ENCODE measurements at regions not wholly inside any gene's neighbourhood (a gene's known extent, or its start where the extent isn't known, plus 50 kb on each side); places are given as distances from the start of the nearest gene placed in this dataset.

DNA sequence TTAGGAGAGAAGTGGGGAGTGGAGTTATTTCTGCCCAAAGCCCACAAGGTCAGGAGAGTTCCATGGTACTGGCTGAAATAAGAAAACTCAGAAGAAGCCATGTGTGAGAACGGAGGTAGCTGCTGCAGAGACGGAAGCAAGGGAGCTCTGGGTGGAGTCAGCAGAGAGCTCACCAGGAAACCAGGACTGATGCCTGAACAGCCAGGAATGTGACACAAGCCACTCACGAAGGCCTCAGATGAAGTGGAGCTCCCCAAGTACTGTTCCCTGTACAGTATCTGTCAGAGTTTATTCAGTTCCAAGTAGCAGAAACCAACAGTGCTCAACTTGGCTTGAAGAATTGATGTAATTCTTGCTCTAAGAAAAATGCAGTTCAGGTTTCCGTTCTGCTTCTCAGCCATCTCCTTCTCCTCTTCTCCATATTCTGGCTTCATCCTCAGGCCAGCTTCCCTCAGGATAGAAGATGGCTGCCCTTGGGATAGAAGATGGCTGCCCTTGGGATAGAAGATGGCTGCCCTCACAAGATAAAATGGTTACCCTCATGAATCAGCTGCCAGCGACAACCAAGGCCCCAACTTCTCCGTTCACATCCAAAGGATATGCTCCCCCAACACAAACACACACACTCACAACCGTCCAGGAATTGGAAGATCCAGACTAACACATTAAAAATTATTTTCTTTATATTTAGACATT lies 117.4 kb upstream of the SH3BP4 start:
- no peak for DNase-seq

DNA sequence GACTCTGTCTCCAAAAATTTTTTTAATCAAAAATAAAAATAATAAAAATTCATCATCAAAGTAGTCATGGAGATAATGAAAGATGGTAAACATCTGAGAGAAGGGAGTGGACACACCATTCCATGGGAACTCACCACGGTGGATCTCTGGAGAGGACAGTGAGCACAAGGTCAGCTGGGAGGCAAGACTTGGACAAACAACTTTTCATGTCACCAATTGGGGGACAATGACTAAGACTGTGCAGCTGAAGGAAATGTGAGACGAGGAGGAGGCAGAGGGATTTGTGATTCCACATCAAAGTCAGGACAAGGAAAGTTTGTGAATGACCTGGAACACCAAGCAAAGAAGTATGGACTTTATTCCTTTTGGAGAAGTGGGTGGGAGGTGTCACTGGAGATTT lies 121.0 kb upstream of the SH3BP4 start:
- no peak for DNase-seq

DNA sequence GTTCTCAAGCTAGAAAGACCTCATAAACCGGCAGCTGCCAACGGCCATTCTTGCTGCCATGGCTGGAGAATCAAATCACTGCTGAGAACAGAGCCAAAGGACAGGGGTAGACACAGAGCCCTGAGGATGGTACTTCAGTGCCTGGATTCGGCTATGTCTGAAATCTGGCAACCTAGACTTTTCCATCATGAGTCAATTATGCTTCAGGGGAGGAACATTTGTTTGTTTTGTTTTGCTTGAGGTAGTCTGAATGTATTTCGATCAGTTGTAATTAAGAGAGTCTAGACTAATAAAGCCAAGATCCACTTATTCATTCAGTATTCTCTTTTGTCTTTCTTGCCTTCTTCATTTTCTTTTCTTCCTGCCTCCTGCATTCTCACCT lies 122.8 kb upstream of the SH3BP4 start:
- no peak for DNase-seq

DNA sequence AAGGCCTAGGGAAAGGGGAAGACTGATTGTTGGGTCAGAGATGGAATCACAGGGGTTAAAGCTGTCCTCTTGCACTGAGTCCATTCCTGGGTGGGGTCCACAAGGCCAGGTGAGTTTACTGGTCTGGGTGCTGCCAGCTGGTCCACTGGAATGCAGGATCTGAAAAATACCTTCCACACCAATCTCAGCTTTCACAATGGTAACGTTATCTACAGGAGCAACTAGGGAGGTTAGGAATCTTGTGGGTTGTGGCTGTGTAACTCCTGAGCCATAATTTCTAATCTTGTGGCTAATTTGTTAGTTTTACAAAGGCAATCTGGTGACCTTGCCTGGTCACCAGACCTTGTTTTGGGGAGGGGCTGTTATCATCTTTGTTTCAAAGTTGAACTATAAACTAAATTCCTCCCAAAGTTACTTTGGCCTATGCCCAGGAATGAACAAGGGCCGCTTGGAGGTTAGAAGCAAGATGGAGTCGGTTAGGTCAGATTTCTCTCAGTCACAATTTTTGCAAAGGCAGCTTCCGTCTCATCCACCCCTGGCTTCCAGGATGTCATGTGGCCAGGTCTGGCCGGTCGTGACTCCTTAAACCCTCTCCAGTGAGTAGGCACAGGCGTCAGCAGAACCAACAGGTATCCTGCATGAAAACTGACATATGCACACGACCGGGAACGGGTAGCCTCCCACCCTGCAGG lies 123.3 kb upstream of the SH3BP4 start:
- DNase-seq = no peak

DNA sequence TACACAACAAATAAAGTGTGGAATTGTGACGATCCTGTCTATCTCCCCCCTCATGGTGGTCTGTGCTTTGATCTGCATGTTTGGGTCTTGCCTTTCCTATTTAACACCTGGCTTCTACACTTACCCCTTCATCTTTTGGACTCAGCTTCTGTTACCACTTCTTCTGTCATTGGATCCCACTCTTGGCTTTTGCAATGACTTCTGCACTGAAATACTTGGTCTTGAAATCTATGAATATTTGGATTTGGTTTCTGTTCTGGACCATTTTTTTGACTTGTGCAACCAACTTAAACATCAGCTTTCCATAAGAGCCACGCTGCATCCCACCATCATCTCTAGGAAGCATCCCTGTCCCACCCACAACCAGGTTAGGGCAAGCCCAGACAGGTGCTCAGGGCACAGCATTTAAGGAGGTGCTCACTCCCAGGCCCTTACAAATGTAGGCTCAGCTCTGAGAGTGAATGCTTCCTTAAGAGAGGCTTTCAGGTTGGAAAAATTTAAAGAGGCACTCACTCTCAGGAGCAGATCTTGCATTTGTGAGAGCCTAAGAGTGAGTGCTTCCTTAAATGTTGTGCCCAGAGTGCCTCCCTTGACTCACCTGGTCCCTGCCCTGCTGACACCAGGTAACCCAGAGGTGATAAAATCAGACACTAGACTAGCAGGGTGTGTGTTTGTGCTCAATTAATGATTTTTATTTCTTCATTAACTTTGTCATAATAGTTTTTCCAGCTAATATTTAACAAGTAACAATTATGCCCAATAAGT lies 124.5 kb upstream of the SH3BP4 start:
- DNase-seq = no peak

DNA sequence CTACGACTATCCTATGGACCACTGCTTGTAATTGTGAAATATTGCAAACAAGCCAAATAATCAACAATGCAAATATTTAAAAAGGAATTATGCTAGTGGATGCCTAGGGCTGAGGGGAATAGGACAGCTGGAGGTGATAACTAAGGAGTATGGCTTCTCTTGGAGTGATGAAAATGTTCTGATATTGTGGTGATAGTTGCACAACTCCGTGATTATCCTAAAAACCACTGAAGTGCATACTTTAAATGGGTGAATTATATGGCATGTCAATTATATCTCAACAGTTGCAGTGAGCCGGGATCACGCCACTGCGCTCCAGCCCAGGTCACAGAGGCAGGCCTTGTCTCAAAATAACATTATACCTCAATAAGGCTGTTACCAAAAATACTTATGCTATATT lies 125.1 kb upstream of the SH3BP4 start:
- no peak for DNase-seq

DNA sequence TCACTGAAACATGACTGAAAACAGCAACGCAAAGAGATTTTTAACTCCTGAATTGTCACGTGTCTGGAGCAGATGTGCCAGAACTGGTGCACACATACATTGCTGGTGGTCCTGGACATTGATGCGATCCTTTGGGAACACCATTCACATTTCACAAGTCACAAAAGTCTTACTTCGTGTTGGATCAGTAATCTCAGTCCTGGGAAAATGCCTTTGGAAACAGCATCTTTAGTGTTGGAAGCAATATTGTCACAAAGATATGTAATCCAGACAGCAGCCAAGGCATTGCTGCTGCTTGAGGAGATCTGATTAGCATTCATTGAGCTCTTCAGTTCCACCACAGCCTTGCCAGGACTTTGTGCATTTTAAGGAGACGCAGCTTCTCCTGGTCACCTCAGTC lies 126.2 kb upstream of the SH3BP4 start:
- DNase-seq = no peak

DNA sequence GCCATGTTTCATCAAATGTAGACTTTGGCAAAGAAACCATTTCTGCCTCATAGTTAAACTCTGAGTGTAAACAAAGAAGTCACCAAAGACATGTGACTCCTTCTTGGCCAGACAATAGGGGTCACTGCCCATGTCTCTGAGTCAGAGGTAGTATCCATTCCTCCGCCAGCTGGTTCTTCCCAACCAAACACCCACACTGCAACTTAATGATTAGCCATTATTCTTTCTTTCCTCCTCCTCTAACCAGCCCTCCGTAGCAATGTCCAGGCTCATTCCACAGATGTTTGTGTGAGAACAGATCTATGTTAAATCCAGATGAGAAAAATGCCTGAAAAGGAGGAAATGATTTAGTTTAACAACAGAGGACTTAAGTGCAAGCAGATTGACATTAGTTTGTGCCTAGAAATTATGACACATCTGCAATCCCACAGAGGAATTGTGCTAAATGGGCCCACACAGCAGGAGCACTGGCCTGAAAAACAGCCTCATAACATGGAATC lies 127.9 kb upstream of the SH3BP4 start:
- DNase-seq = no peak

DNA sequence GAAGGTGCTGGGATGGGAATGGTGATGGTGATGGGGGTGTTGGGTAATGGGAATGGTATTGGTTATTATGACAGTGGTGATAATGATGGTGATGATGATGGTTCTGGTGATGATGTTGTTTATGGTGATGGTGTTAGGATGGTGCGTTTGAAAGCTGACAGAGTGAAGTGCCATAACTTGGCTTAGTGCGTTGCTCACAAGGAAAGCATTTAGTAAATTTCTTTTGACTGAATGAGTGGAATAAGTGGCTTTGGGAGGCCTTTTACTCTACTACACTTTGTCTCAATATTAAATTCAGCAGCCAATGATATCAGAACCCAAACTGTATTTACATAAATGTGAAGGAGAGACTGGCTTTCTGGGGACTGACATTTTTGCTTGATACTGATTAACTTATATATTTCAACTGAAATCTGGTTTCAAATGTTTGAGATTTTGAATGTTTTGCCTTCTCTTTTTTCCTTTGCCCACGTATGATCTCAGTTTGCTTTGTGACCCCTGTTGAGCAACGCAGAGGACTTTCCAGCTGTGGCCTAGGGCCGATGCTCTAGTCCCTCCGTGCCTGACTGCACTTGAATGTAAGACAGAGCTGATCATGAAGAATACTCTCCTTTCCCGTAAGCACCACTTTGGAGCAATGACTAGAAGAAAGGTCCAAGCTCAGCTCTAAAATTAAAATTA lies 128.5 kb upstream of the SH3BP4 start:
- DNase-seq = no peak

DNA sequence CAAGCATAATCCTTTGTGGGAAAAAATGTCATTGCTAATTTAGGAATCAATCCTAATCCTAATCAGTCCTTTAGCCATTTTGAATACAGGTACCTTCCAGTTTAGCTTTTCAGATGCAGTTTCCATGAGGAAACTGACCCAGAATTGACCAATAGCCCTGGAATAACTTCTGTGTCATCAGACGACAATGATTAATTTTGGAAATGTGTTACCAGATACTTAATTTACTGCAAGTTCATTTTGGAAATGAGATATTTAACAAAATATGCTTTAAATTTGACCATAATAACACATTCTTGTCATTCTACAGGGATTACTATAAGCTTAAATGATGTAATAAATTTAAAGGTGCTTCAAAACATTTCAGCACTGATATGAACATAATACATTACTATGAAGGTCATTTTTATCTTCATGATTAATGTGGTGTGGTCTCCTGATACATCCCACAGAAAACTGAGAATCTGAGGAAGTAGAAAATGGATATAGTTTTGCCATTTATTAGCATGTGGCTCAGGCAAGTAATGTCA lies 129.8 kb upstream of the SH3BP4 start:
- DNase-seq = no peak

DNA sequence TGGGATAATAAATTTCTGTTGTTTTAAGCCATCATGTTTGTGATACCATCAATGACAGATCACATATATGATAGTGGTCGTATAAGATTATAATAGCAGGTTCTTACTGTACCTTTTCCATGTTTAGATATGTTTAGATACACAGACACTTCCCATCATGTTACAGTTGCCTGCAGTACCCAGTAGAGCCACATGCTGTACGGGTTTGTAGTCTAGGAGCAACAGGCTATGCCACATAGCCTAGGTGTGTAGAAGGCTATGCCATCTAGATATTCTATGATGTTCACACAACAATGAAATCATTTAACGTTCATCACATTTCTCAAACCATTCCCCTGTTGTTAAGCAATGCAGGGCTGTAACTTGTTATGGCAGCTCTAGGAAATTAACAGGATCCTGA lies 132.9 kb upstream of the SH3BP4 start:
- no peak for DNase-seq

DNA sequence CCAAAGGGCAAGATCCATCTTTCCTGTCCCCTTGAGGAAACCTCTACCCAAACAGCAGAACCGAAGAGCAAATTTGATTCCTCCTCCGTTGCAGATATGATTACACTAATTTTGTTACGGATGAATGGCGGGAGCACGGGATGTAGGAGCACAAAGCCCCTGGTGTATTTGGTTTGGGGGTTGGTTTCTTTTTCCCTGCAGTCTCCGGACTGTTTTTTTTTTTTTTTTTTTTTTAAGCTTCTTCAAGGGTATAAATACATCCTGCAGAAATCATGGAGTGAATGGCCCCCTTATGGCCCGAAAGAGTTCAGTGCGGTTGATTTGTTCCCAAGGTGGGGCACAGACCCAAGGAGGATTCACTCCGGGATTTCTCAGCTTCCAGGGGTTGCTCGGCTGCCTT lies 135.3 kb upstream of the SH3BP4 start:
- no peak for DNase-seq

DNA sequence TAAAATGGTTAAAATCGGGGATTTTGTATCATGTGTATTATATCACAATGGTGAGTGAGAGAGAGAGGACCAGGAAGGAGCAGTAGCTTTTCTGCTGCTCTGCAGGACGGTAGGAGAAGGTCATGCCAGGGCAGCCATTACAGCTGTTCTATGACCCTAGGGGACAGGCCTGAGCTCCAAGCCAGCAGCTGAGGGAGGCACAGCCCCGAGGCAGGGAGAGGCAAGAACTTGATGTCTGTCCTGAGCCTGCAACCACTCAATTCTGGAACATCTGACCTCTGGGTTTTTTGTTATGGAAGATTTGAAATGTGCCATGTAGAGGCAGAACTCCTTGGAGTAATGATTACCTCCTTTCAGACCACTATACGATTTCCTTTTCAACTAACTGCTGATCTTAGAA lies 135.8 kb upstream of the SH3BP4 start:
- DNase-seq = no peak

DNA sequence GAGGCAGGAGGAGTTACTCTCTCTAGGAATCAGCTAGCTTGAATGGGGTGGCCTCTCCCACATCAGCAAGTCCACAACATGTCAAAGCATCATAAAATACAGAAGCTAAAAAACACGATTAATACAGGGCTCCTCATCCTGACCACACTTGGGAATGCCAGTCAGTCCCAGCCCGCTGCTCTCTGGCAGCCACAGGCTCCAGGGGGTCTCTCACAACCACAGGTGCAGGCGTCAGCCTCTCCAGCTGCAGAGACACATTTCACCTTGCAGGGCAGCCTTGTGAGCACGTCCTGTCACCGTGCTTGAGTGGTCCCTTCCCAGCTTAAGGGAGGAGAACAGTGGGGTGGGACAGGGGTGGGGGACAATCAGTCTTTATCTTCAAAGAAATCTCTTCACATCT lies 137.4 kb upstream of the SH3BP4 start:
- DNase-seq = no peak

DNA sequence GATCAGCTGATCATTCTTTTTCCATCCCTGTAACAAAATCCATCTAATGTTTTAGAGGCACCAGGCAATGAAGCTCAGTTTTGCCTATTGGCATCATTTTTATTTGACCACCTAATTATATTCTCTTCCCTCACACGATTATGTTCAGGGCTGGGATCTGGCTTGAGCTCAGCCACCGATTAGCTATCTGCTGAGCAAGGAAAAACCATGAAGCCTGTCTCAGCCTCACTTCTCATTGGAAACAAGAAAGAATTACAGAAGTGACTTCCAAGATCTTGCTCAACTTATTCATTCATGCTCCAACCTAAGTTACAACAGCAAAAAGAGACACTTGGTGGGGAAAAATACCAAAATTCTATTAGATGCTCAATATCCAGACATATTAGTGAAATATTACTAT lies 139.0 kb upstream of the SH3BP4 start:
- DNase-seq = no peak

DNA sequence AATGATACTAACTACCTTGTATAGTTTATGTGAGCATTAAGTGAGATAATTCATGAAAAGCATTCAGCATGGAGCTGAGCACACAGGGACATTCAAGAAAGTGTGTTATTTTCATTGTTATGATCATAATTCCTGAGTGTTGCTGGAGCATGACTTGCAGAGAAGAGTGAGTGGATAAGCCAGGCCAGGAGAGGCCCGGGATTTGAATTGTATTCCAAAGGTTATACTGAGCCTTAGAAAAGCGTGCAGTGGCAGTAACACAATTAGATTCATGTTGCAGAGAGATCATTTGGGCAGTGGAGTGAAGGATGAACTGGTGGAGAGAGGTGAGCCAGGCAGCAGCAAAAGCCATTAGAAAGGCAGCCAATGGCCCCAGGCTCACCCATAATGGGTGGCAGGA lies 142.9 kb upstream of the SH3BP4 start:
- no peak for DNase-seq

DNA sequence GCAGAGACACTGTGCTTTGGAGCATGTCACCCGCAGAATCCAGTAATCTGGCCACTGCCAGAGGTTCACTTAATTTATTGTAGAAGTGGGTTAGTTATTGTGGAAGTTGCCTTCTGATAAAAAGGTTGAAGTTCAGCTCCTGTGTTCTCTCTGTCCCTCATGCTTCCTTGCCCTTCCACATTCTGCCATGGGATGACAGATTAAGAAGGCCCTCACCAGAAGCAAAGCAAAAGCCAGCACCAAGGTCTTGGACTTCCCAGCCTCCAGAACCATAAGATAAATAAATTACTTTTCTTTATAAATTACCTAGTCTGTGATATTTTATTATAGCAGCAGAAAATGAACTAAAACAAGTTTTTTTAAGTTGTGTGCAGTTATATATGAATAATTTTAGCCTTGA lies 145.0 kb upstream of the SH3BP4 start:
- no peak for DNase-seq

DNA sequence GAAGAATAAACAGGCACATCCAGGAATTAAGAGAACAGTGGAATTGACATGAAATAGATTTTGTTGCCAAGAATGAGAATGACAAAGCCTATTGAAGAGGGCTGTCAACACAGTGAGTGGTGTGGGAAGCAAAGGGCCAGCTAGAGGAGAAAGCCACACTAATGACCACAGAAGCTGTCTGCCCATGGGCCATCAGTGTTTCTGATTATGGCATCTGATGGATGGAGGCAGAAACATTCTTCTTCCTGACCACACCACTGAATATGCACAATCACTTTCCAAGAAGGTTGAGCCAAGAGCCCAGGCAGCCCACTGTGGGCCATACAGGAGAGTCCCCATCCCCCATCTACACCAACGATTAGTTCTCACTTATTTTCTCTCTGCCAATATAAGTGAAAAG lies 146.0 kb upstream of the SH3BP4 start:
- DNase-seq = no peak

DNA sequence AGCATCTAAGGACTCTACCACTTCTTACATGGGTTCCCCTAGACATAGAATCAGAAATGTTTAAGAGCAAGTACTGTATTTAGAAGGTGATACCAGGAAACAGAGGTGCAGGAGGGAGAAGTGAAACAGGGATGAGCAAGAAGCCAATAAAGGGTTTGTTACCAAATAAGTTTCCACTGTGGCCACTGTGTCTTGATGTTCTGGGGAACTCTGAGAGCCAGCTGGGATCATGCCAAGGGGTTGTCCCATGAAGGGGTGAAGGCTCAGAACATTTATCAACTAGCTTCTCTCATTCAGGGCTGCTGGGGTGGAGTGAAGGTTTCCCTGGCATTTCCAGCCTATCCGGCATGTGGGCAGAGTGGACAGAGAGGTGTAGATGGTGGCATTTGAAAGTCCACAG lies 147.1 kb upstream of the SH3BP4 start:
- DNase-seq = no peak

DNA sequence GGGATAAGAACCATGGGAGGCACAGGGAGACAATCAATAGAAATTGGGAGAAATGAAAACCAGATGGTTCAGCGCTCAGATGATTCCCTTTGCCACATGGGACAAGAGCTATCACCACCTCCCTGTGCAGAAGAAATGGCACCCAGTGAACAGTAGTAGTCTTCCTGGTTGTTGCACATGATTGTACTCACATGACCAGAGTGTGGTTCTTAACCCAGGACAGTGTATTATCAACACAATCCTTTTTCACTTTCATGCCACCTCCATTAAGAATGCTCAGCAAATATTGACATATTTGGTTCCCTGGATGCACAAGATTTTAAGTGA lies 149.0 kb upstream of the SH3BP4 start:
- no peak for DNase-seq

DNA sequence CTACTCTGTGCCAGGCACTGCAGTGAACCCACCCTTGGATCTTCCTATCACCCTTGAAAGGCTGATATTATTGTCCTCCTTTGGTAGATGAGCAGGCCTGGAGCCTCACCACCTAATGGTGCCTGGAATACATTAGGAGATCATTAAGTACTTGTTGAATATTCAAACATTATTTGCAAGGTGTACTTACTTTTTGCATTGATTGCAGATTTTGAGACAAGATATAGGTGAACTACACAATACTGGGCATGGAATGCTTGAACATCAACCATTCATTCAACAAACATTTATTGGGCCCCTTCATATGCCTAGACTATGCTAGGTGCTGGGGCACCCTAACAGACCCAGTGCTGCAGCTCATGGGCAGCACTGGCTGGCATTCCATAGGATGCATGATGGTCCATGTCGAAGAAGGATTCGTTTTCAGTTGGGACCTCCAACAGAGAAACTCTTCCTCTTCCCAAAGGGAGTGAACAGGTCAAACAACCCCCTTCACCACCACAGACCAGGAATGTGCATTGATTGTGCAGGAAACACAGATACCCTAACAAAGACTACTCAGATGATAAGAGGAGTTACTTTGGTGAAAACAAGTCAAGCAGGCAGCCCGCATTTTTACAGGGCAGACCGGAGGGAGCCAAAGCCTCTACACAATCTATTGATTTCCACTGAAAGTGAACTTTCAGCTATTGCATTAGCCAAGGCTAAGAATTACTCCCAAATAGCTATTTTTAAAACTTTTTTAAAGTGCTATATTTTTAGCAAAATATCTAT lies 149.6 kb upstream of the SH3BP4 start:
- no peak for DNase-seq

DNA sequence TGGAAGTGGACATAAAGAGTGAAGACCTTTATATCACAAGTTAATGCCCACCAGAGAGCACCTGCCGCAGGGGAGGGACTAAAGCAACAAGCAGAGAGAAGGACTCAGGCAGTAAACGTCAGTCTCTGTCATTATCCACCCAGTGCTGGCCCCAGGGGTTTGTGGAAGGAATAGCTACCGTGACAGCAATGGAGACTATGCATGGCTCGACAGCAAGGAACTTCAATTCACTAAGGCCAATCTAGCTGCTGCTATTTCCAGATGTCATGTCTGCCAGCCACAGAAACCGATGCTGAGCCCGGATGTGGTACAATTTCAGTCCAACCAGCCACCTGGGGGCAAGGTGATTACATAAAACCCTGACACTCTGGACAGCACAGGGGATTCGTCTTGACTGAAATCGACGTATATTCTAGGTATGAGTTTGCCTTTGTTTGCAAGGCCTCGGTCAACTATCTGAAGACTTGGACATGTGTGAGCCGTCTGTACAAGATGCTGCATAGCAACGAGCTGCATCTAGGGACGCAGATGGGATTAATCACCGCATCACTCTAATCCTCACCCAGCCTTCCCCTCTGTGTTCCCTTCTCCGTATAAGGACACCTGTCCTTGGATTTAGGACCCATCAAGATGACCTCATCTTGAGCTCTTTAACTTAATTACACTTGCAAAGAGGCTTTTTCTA lies 154.1 kb upstream of the SH3BP4 start:
- DNase-seq = no peak
